ENCODE measurements at regions not wholly inside any gene's neighbourhood (a gene's known extent, or its start where the extent isn't known, plus 50 kb on each side); places are given as distances from the start of the nearest gene placed in this dataset.
A peak's percentile ranks its signal among the peaks of the same experiment; 100 is the strongest.

DNA sequence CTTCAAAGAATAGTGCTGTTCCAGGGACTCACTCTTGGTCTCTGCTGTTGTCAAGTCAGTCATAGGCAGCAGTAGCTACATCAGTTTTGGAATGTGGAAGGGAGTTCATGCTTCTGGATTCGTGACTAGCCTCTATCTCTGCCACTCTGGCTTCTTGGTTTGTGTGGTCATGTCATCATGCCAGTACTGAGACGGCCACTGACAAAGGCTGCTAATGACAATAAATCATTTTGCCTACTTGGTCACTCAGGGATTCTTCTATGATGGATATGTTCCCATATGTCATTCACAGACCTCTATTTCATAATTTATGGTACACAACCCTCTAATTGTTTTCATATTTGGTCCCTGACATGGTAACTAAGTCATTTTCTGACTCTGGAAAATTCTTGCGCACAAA is 450.8 kb upstream of the BOD1L1 start:
- DNase-seq (ENCODE audit: low read depth in 4 of 4, low spot score in 2 of 4): no peak

DNA sequence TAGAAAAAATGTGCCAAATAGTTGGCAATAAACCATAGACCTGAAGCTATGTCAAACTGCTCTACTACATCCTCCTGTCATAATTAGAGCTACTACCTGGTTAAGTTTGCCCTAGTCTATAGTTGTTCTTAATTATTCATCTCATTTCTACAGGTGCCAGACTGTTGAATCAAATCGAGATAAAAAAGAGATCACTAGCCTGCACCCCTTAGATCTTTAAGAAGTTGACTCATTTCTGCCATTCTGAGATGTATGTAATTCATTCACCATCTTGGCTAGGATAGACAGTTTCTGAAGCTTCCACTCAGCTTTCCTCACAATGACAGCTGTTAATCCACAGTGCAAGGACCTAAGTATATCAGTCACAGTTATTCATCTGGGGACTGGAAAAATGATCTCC is 452.1 kb upstream of the BOD1L1 start:
- no peak for DNase-seq (ENCODE audit: low read depth in 4 of 4, low spot score in 2 of 4)

DNA sequence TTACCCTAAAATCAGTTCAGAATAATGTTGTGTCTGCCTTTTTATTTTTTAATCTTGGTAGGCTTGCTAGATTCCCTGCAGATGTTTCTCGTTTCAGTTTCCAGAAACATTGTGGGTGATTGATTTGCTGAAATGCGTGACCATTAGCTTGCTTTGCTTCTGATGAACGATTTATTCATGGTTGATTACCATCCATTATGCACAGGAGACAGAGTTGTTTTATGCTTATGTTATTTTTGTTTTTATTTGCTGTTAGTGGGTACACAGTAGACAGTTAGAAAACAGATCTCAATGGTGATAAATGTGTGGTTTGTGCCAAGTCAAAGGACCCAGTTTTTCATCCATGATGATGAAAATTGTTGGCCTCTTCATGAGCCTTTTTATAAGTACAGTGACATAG is 455.6 kb upstream of the BOD1L1 start:
- peak in 3 of 4 donors; percentile 13 to 48 (median 39) for DNase-seq (ENCODE audit: low read depth in 4 of 4, low spot score in 2 of 4)

DNA sequence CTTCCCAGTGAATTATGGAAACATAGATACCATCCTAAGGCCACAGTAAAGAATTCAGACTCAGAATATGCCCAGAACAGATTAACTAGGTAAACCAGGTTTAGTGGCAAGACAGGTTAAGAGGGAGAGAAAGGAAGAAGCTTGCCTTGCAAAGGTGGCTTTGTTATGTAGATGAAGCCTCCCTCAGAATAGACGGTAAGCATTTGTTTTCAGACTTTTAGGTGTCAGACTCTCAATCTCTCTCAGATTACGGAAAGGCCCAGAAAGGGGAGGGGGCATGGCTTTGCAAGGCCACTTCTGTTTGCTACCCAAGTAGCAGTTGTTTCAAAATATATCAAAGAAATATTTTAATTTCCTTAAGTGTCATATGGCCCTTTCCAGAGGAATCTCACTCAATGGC is 457.1 kb upstream of the BOD1L1 start:
- no peak for DNase-seq (ENCODE audit: low read depth in 4 of 4, low spot score in 2 of 4)

DNA sequence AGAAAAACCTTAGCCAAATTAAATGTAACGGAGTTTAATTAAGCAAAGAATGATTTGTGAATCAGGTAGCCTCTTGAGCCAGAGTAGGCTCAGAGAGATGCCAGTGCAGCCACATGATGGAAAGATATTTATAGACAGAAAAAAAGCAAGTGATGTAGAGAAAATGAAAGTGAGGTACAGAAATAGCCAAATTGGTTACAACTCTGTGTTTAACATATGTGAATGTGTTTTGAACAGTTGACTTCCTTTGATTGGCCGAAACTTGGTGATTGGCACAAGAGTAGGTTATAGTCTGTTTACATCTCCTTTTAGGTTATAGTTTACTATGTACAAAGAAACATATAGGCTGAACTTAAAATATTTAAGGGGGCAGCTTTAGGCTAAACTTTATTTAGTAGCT is 459.9 kb upstream of the BOD1L1 start:
- no peak for DNase-seq (ENCODE audit: low read depth in 4 of 4, low spot score in 2 of 4)

- DNase-seq (ENCODE audit: low read depth in 4 of 4, low spot score in 2 of 4): no peak
These were observed 460.4 kb upstream of the BOD1L1 start for GRCh38 chr4:14087921-14088320.

DNA sequence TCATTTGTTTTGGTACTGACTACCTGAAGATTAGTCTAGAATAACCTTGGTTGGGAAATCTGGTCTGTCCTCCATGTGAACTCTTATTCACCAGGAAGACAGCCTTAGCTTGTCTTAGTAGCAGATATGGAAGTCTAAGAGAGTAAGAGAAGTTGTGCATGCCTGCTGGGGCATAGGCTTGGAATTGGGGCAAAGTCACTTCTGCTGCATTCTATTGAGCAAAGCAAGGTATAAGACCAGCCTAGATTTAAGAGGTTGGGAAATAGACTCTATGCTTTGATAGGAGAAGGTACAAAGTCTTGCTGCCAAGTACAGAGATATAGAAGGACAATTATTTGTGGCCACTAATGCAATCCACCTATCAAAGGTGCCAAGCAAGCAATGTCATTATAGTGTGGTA is 464.0 kb upstream of the BOD1L1 start:
- no peak for DNase-seq (ENCODE audit: low read depth in 4 of 4, low spot score in 2 of 4)

DNA sequence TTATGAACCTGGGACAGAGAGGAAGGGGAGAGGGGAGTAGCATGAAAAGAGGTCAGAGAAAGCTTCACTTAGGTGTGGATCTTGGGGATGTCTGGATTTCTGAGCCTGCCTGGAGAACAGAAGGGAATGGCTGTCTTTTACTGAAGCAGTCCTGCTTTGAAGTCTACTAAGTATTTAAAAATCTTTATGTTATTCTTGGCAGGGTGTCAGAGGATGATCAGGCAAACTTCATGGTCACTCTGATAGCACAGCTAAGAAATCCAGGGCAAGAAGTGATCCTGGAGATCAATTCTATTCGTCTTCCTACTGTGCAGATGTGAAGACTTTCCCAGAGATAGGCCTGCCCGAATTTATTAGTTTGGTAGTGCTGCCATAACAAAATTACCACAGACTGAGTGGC is 464.4 kb upstream of the BOD1L1 start:
- DNase-seq (ENCODE audit: low read depth in 4 of 4, low spot score in 2 of 4): no peak

GRCh38 chr4:14092741-14093140 is 465.2 kb upstream of the BOD1L1 start:
- DNase-seq (ENCODE audit: low read depth in 4 of 4, low spot score in 2 of 4): no peak

DNA sequence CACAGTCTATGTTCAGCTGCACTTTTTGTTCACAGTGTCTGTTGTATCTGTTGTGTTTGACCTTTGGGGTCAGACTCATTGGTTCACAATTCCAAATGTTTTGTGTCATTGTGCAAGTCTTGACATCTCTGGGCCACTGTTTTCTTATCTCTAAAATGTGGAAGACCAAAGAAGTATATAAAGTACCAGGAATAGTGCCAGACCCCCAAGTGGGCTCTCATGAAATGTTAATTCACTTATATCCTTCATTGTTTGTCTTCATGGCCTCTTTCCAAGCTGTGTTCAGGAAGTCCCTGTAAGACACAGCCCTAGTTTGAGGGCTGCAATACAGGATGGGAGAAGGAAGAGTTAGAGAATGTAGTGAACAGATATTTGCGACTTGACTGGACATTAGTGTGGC is 468.3 kb upstream of the BOD1L1 start:
- DNase-seq (ENCODE audit: low read depth in 4 of 4, low spot score in 2 of 4): no peak

- no peak for DNase-seq (ENCODE audit: low read depth in 4 of 4, low spot score in 2 of 4)
These were observed 469.0 kb upstream of the BOD1L1 start for GRCh38 chr4:14096396-14096965.

DNA sequence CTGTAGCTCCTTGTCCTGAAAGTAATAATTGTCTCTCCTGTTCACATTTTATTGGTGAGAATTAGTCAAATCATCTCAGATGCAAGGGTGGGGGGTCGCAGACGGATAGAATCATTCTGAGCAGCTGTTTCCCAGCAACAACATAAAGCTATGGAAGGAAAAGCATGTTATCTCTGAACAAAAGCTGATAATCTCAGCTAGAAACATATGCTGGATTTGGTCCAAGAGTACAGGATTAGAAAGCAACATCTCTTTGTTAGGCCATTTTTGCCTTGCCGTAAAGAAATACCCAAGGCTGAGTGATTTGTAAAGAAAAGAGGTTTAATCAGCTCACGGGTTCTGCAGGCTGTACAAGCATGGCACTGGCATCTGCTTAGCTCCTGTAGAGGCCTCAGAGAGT is 472.8 kb upstream of the BOD1L1 start:
- DNase-seq (ENCODE audit: low read depth in 4 of 4, low spot score in 2 of 4): no peak

DNA sequence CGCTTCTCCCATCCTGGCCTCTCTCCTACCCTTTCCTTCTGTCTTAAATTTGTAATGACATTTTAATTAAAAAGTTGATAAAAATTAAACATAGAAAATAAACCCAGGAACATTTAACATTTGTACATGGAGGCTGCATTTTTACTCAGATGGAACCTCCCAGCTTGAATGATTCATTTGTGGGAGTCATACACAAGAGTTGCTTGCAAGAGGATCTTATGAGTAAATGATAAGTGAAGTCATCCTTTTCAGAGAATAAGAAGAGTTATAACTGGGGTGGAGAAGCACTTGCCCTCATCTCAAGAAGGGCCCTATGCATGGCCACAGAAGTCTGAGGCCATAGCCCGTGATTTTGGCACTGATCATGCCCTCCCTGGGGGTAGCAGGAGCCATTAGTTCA is 482.9 kb upstream of the BOD1L1 start:
- no peak for DNase-seq (ENCODE audit: low read depth in 4 of 4, low spot score in 2 of 4)

- DNase-seq (ENCODE audit: low read depth in 4 of 4, low spot score in 2 of 4): no peak
These were observed 484.2 kb upstream of the BOD1L1 start for GRCh38 chr4:14111730-14112181.

- DNase-seq (ENCODE audit: low read depth in 4 of 4, low spot score in 2 of 4): no peak
These were observed 487.6 kb upstream of the BOD1L1 start for GRCh38 chr4:14115106-14115505.

- no peak for DNase-seq (ENCODE audit: low read depth in 4 of 4, low spot score in 2 of 4)
These were observed 490.2 kb upstream of the BOD1L1 start for GRCh38 chr4:14117575-14118238.

- no peak for DNase-seq (ENCODE audit: low read depth in 4 of 4, low spot score in 2 of 4)
These were observed 497.3 kb upstream of the BOD1L1 start for GRCh38 chr4:14124816-14125215.

DNA sequence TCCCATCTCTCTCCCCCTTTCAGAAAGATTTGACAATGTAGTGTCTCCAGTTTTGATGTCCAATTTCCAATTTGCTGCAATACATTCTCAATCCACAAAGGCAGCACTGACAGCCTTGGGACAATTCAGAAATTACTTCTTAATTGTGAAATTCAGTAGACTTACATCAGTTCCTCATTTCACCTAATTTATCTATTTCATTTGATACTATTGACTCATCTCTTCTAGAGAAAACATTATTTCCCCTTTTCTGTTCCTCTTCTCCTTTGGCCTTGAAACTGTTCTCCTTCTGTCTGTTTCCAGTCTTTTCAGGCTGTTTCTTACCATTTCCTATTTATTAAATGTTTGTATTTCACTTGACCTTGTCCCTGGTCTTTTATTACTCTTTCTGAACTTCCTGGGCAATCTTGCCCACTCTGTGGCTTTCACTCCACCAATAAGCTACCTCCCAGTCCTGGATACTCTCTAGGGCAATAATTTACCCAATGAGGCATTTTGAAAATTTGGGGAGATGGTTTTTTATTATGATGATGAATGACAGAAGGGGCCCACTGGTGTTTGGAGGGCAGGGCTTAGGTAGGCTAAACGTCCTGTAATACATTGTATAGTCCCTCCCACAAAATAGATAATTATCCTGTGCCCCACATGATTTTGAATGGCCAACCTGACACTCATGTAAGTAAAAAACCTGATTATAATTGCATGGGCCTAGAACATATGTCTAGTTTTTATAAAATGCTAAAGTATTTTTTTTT is 498.0 kb upstream of the BOD1L1 start:
- DNase-seq (ENCODE audit: low read depth in 4 of 4, low spot score in 2 of 4): no peak

DNA sequence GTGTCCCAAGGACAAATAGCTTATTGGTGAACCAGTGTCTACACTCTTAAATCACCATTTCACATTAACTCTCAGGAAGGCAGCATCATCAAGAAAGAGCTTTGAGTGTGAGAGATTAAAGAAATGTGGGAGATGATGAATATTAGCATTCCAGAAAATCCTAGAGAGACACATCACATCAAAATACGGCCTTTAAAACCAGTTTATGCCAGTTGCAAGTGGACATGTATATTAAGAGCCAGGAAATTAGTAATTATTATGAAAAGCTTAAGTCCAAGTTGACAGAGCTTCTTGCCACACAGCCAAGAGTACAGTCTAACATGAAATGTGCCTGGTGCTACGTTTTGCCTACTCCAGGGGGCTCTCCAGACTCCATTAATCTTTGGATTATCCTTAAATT is 503.0 kb upstream of the BOD1L1 start:
- DNase-seq (ENCODE audit: low read depth in 4 of 4, low spot score in 2 of 4): no peak

- DNase-seq (ENCODE audit: low read depth in 4 of 4, low spot score in 2 of 4): no peak
These were observed 503.8 kb upstream of the BOD1L1 start for GRCh38 chr4:14131335-14131734.

DNA sequence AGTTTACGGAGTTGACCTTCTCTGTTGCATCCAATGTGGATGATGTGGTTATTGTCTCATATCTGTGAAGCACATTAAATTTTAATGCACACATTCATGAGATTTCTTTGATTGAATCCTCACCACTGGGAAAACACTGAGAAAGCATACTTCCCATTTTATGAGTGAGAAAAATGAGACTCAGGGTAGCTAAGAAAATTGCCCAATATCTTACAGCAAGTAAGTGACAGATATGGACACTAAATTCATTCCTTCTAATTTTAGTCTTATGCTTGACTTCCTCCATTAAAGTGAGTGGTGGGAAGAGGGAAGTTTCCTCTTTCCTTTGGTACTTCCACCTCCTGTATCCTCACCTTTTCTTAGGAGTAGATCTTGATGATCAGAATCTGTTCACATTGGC is 504.8 kb upstream of the BOD1L1 start:
- no peak for DNase-seq (ENCODE audit: low read depth in 4 of 4, low spot score in 2 of 4)

DNA sequence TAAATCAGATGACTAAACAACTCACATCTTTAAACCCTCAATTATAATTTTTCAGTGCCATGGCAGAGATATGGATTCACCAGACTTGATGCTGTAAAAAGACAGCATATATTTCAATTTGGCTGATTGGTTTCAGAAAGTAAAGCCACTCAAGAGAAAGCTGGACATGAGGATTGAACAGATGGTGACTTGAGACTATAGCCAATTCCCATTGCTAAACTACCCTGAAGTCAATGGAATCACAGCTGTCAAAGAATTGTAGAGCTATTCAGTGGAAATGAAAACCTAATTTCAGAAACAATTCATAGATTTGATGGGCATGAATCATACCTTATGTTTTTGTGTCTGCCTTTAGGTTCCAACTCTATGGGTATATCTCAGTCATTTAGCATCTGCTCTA is 510.6 kb upstream of the BOD1L1 start:
- DNase-seq (ENCODE audit: low read depth in 4 of 4, low spot score in 2 of 4): no peak

All from left renal cortex interstitium (tissue), 4 donors.